GM21619 (cell line): ENCODE measurements at regions not wholly inside any gene's neighbourhood (a gene's known extent, or its start where the extent isn't known, plus 50 kb on each side); places are given as distances from the start of the nearest gene placed in this dataset.
A peak's percentile ranks its signal among the peaks of the same experiment; 100 is the strongest.
"Not testable (repeated sequence)": the region's sequence is repeated elsewhere in the genome, so short reads cannot be mapped to it uniquely, and the experiment has no call there.

Experiments used
- ATAC-seq: cut with Tn5 transposase; IDR thresholded peaks from one replicate; pipeline ENCODE4 v1.9.1; 2021; ENCODE audit not compliant: unreplicated experiment

DNA sequence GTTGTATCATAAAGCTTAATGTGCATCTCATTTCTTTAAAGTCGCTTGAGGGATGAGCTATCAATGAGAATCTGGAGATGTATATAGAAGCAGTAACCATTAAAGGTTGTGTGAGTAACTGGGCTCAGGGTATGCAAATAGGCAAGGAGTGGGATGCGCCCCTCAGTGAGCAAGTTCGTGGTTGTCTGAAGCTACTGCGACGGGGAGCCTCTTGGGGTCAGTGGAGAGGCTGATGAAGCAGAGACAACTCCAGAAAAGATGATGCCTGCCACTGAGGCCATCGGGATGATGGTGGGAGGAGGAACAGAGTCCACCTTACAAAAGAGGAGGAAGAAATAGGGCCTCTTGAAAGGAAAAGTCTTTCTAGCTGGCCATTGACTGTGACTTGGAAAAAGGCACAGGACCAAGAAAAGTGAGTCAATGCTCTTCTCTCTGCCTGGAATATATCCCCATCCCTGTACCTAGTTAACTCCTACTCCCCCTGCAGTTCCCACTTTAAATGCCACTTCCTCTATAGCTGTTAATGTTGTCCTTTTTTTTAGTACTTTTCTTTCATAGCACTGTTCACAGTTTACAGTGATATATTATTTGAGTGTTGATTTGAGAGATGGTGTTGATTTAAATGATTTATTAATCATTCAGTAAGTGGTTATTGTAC is 51.4 kb upstream of the LSM6 start:
- ATAC-seq: peak; percentile 90

DNA sequence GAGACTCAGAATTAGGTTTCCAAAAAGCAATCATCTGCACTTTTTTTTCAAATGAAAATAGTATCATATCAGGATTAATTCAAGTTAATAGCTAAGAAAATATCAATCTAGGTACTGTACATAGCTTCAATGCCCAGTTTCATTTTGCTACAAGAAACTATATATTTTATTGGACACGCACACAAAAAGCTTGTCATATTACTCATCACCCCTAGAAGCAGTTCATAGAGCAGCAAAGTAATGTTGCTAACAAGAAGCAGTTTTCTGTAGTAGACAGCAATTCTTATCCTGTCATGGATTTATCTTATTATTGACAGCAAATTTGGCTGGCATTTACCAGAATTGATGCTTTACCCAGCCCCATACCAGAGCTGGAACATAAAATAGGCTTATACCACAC is 52.3 kb upstream of the LSM6 start:
- ATAC-seq: peak; percentile 38

DNA sequence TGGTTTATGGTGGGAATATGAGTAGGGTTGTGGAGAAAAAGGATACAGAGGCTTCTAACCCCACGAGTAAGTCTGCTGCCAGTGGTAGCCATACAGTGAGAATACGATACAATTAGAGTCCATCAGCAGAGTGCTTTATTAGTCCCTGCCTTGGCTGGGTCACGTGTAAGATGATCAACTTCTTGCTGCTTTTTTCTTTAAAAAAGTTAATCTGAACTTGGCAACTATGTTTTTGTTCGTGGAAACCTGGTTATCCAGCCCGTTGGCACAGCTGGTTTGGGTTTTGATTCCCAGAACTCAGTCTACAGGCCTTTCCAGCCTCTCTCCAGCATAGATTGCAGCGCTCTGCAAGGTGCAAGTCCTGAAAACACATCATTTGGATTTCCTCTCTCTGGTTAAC is 53.1 kb upstream of the LSM6 start:
- no peak for ATAC-seq

- no peak for ATAC-seq
Observed at GRCh38 chr4:146121757-146122156, 53.8 kb upstream of the LSM6 start.

- no peak for ATAC-seq
Observed at GRCh38 chr4:146119845-146120404, 55.6 kb upstream of the LSM6 start.

DNA sequence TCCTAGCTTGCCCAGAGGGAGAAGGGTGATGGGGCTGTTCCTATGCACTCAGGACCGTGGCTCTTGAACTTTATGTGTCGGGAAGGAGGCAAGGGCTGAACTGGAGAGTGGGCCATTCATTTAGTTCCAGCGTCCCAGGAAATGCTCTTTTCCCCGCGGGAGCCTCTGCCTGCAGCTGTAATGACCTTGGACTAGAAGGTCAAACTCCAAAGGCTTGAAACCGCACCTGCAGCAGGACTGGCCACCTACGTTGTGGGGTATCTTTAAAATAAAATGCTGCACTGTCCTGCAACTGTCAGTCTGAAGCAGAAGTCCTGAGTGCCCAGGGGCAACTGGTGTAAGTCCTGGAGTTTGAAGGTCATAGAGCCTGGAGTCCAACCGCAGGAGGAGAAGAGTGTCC is 61.5 kb upstream of the LSM6 start:
- no peak for ATAC-seq

DNA sequence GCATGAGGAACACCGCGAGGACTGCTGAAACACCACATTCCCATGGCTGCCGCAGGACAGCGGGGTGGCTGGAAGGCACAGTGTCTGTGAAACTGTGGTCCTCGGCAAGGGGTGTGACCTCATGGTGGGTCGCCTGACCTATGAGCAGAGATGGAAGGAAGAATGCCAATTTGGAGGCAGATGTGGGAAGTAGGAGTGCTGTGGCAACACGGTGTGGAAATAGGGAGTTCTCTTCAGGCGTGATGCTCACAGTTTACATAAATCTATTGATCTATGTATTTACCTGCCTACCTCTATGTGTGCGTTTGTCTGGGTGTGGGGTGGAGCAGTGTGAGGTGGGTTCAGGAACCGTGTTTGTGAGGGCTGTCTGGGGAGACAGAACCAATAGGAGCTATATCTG is 62.3 kb upstream of the LSM6 start:
- no peak for ATAC-seq

DNA sequence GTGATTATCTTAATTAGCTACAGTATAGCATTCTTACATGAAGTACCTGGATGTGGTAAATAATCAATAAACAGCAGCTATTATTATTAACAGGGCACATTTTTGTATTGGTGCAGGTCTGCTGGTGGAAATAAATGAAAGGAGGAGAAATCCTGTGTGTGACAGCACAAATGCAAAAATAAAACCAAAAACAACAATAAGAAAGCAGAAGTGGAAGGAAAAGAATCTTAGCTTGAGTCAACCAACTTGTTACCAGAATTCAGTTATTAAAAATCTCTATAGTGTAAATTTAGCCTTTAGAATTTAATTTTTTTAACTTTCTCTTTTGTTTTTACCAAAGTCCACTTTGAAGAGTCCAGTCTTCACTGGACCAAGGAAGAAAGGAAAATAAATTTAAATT is 63.1 kb upstream of the LSM6 start:
- ATAC-seq: peak; percentile 62

- no peak for ATAC-seq
Observed at GRCh38 chr4:146110871-146111485, 64.5 kb upstream of the LSM6 start.

DNA sequence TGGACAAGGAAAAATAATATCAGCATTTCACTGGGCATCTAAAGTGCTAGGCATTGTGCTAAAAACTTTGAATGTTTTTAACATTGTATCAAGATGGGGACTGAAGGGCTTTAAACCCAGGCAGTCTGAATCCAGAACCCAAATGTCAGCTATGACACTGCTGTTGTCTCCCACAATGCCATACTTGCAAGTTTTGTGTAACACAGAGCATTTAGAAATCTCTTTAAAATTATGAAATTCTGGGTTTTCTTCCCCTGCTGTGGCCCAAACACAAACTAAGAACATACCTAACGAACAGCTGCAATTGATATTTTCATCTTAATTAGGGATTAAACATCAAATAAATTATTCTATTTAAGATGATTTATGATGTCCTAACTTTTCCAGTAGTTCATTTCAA is 66.8 kb upstream of the LSM6 start:
- ATAC-seq: no peak

- ATAC-seq: no peak
Observed at GRCh38 chr4:146107587-146108240, 67.8 kb upstream of the LSM6 start.

GRCh38 chr4:146105464-146105863 is 70.1 kb upstream of the LSM6 start:
- peak; percentile 66 for ATAC-seq

DNA sequence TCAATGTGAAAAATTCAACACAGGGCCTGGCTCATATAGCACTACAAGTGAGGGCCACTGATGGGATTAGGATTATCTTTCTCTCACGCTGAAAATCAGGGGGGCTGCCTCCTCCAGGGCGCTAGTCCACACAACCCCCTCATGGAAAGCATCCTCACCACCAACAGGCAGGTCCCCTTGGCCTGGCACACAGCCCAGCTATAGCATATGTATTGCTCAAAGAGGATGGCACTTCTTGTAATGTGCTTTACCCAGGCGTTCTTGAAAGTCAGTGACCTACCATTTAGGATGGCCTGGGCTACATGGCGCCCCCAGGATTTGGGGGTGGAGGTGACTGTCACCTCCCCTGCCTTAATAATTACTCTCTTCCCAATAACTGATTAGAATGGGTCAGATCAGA is 71.0 kb upstream of the LSM6 start:
- no peak for ATAC-seq

GRCh38 chr4:146104052-146104451 is 71.5 kb upstream of the LSM6 start:
- ATAC-seq: not testable (repeated sequence)

DNA sequence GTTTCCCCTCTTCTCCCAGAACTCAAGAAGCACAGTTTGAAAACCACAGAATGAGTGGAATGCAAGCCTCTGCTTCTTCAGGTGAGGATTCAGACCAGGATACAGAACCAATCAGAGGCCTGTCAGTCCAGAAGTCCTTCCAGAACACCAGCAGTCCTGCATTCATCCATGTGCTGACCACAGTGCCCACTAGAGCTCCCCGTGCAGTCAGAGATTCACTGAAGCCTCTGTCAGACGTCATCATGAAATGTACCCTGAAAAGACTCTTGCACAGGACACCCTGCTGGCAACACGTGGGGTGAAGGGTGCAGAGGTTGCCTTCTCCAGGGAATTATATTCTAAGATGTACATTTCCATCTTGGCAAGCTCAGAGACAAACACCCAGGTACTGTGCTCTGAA is 75.9 kb upstream of the LSM6 start:
- ATAC-seq: no peak

GRCh38 chr4:146098978-146099377 is 76.5 kb upstream of the LSM6 start:
- peak; percentile 56 for ATAC-seq

- ATAC-seq: peak; percentile 70
Observed at GRCh38 chr4:146098397-146098796, 77.1 kb upstream of the LSM6 start.

- ATAC-seq: no peak
Observed at GRCh38 chr4:146096371-146096770, 79.1 kb upstream of the LSM6 start.

- ATAC-seq: peak; percentile 46
Observed at GRCh38 chr4:146095860-146096259, 79.7 kb upstream of the LSM6 start.

GRCh38 chr4:146095091-146095690 is 80.3 kb upstream of the LSM6 start:
- no peak for ATAC-seq

GRCh38 chr4:146088690-146089089 is 86.8 kb upstream of the LSM6 start:
- ATAC-seq: no peak

GRCh38 chr4:146087856-146088255 is 87.7 kb upstream of the LSM6 start:
- no peak for ATAC-seq
